NCI-H2227 (cell line): ENCODE measurements at regions not wholly inside any gene's neighbourhood (a gene's known extent, or its start where the extent isn't known, plus 50 kb on each side); places are given as distances from the start of the nearest gene placed in this dataset.
"Not testable (repeated sequence)": the region's sequence is repeated elsewhere in the genome, so short reads cannot be mapped to it uniquely, and the experiment has no call there.

ENCODE experiments used
- DNase-seq: peaks from one replicate; lab custom pipeline; 2025; ENCODE audit not compliant: unreplicated experiment; lab: John Stamatoyannopoulos, UW

DNA sequence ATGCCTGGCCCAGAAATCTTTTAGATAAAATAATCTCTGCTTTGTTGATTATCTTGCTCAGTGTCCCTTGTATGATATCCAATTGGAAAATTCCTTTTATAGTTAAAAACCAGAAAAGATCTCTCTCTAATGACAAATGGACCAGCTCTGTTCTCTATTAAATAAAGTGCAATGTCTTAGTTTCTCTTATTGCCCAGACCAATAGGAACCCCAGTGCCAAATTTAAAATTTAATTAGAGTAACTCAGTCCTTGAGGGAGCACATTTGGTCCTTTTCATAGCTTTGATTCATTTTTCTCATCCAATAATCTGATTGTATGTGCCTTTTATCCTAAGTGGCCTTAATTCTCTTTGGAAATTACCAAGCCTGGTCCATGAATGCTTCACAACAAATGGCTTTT lies 158.9 kb upstream of the FOXK1 start:
- DNase-seq = no peak

- DNase-seq = no peak
Observed at GRCh38 chr7:4523873-4524272, 158.2 kb upstream of the FOXK1 start.

- no peak for DNase-seq
Observed at GRCh38 chr7:4525884-4526283, 156.2 kb upstream of the FOXK1 start.

DNA sequence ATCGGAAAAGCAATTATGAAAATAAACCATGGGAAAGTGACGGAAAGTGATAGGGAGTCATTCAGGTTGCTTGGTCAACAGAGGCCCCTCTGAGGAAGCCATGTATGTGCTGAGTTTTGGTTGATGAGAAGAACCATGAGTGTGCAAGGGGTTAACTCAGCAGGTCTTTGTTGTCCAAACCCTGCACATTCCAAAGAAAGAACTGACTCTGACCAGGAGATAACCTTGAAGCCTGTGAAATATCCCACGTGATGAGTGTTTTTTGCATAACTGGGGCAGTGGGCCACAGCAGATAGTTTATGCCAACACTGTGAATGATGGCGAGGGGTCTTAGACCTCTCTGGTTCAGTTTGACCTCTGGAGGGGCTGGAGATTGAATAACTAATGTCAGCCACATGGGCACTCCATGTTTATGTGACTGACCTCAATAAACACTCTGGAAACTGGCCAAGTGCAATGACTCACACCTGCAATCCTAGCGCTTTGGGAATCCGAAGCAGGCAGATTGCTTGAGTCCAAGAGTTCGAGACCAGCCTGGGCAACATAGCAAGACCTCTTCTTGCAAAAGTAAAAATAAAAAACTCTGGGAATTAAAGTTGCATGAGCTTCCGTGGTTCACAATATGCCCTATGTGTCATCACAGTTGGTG lies 154.0 kb upstream of the FOXK1 start:
- no peak for DNase-seq

- DNase-seq = no peak
Observed at GRCh38 chr7:4531236-4531635, 150.9 kb upstream of the FOXK1 start.

- not testable (repeated sequence) for DNase-seq
Observed at GRCh38 chr7:4533339-4533738, 148.8 kb upstream of the FOXK1 start.

DNA sequence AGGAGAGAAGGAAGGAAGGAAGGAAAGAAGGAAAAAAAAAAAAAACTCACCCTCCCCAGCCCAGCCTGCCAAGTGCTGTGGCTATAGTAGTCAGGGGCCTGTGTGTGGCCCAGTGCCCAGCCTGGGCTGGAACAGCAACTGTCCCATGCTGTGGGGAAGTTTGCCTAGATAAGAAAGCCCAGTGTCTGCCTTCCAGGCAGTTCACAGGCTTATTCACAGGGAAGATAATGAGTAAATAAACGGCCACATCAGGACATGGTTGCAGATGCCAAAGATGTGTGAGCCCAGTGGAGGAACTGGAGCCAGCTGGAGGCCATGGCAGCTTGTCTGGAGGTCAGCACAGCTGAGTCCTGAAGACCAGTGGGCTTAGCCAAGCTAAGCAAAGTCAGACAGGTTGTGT lies 132.4 kb upstream of the FOXK1 start:
- no peak for DNase-seq

DNA sequence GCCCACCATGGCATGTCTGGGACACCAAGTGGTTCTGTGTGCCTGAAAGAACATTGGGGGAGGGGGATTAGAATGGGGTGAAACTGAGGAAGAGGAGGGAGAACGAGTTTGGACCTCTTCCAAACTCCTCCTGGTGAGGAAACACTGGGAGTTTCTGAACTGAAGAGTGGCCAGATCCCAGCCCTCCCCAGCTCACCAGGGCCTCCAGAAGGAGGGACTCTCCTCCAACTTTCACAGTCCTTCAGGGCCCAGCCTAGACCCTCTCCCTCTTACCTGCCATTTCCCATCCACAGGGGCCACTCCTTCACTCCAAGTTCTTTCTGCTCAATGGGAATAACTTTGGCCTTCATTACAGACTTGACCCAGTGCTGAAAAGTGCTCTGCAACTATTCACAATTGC lies 132.0 kb upstream of the FOXK1 start:
- no peak for DNase-seq

- no peak for DNase-seq
Observed at GRCh38 chr7:4552985-4553384, 129.1 kb upstream of the FOXK1 start.

GRCh38 chr7:4556868-4557793 lies 125.0 kb upstream of the FOXK1 start:
- no peak for DNase-seq

DNA sequence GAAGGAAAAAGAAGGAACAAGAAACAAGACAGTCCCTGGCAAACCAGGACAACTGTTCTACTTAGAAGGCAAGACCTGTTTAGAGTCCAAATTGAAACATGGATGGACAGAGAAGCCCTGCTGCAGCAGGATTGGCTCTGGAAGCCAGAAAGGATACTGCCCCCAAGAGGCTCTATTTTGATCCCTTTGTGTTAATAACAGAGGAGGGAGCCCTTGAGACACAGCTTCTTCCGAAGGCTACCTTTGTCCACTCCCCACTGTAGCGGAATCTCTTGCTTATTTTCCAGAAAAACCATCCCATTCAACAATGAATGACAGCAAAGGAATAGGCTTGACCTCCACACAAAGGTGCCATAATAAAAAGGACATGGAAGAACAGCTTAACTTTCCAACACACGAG lies 120.3 kb upstream of the FOXK1 start:
- DNase-seq = no peak

GRCh38 chr7:4566714-4567113 lies 115.4 kb upstream of the FOXK1 start:
- DNase-seq = no peak

DNA sequence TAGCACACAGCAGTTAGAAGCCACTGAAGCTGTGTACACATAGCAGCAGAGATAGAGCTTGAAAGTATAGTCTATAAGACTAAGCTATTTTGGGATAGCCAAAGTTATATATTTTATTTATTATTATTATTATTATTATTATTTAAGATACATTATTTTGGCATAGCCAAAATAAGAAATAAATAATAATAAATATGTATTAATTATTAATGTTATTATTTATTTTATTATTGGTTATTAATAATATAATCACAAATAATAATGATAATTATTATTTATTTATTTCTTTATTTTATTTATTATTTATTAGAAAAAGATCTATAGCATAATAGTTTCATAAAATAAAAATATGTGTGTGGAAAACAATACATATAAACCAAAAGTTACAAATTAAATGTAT lies 107.2 kb upstream of the FOXK1 start:
- no peak for DNase-seq

DNA sequence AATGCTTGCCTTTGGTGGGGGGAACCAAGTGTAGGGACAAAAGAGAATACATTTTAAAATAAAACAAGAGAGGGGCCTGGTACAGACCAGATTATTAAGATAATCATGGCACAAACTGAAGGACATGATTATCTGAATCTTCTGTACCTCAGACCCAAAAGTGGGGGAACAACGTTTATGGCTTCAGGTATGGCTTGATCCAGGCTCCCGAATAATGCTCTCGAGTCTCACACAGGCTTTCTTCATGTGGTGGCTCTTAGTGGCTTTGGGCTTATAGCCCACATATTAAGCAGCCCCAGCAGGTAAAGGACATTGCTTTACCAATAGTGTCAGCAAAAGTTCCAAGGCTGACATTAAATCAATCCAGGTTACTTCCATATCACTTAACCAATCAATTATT lies 106.8 kb upstream of the FOXK1 start:
- DNase-seq = no peak

GRCh38 chr7:4602905-4603842 lies 78.9 kb upstream of the FOXK1 start:
- no peak for DNase-seq

DNA sequence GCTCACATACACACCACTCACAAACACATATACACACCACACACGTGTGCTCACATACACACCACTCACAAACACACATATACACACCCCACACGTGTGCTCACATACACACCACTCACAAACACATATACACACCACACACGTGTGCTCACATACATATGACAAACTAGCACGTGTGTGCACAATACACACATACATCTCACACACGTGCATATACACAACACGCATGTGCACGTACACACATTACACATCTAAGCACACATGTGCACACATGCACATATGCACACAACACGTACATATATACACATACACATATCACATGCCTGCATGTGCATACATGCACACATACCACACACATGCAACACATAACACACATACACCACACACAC lies 78.3 kb upstream of the FOXK1 start:
- DNase-seq = no peak

DNA sequence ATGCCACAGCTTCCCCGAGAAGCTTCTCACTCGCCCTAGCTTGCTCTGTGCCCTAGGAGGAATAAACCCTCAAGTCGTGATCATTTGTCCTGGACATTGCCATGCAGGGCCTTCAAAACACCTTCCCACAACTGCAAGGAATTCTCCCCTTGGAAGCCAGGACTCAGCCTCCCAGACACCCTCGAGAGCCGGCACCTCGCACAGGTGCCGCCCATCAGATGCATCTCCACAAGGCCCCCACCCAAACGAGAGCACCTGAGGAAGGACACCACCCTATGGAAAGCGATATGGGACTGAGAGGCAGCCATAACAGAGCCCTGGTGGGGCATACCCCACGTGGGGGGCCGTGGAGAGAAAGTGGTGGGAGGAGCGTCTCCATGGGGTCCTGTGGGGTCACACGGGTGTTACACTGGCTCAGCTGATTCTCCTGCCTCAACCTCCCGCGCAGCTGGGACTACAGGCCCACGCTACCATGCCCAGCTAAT lies 77.6 kb upstream of the FOXK1 start:
- DNase-seq = no peak

DNA sequence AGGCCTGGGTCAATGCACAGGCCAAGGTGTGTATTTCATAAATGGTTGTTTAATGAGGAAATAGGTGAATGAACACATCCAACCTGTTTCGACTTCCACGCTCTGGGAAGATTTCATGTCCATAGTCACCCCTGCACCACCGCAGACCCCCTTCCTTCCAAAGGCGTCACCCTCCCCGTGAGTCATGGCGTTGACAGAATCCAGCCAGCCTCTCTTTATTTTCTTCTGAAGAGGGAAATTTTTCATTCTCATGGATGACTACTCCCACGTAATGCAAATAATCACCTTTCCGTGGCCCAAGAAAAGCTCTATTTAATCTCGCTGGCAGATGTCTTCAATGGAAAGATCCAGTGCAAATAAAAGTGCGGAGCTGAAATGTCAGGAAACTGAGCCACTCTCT lies 75.3 kb upstream of the FOXK1 start:
- DNase-seq = no peak

DNA sequence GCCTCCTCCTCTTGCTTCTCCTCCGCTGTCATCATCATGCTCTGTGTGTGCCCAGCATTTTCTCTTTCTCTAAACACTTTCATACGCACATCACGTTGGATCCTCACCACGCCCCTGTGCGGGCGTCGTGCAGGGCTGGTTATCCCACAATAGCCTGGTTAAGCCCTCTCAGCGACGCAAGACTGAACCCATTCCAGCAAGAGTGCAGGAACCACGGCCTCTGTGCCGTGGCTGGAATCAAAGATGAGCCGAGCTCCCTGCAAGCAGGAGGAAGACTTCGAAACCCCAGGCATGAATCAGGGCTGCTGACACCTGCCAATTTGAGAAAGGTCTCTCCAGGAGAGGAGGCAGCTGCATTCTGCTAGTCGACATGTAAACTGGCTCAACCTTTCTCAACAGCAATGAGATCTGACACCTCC lies 74.8 kb upstream of the FOXK1 start:
- no peak for DNase-seq

- not testable (repeated sequence) for DNase-seq
Observed at GRCh38 chr7:4609576-4609975, 72.5 kb upstream of the FOXK1 start.

DNA sequence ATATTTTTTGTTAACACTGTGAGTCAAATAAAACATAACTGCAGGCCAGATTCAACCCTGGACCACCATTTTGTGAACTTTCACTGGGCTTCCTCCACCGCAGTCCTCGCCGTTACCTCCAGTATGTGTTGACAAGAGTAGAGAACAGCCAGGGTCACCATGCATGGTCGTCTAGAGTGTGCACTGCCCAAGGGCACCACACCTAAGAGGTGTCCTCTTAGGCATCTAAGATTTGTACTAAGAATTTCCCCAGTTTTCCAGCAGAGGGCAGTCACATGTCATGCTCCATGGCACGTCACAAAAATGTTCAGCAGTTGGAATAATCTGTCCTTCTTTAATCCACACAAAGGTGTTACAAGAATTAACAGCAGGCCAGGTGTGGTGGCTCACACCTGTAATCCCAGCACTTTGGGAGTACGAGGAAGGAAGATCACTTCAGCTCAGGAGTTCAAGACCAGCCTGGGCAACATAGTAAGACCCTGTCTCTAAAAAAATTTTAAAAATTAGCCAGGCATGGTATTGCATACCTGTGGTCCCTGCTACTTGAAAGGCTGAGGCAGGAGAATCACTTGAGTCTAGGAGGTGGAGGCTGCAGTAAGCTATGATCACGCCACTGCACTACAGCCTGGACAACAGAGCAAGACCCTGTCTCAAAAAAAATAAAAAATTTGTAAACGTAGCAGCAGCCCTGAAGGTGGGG lies 71.2 kb upstream of the FOXK1 start:
- DNase-seq = peak; percentile 47
